Epithelial cell of proximal tubule (primary cell): ENCODE measurements at regions not wholly inside any gene's neighbourhood (a gene's known extent, or its start where the extent isn't known, plus 50 kb on each side); places are given as distances from the start of the nearest gene placed in this dataset.
"Not testable (repeated sequence)": the region's sequence is repeated elsewhere in the genome, so short reads cannot be mapped to it uniquely, and the experiment has no call there.

Experiments
- DNase-seq: peaks from one replicate; pipeline ENCODE4 v3.0.0-alpha.2; 2011; ENCODE audit warnings: low read depth
- H3K4me3 ChIP-seq: 2 replicates; pipeline ENCODE4 v1.5.1; 2011; ENCODE audit warnings: low read depth, mild to moderate bottlenecking, low read length
- CTCF ChIP-seq: conservative IDR thresholded peaks from 2 replicates; pipeline ENCODE4 v1.5.1; 2012; ENCODE audit warnings: low read depth, mild to moderate bottlenecking, low read length

GRCh38 chr16:46519063-46519462 lies 102.1 kb downstream of the SHCBP1 start:
- no peak for DNase-seq
- H3K4me3 ChIP-seq: no peak overlapping the region
- no peak for TF ChIP-seq CTCF

DNA sequence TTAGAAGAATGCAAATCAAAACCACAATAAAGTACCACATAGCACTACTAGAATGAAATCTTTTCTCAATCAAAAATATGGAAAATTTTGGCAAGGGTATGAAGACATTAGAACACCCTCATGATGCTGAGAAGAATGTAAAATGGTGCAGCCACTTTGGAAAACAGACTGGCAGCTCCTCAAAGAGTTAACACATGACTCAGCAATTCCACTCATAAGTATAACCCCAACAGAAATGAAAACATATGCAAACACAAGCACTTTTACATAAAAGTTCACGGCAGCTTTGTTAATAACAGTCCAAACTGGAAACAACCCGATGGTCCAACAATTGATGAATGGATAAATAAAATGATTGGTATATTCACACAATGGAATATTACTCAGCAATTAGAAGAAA lies 124.5 kb downstream of the SHCBP1 start:
- TF ChIP-seq CTCF: no peak
- no peak overlapping the region for H3K4me3 ChIP-seq
- DNase-seq: no peak

GRCh38 chr16:46482895-46483294 lies 138.3 kb downstream of the SHCBP1 start:
- TF ChIP-seq CTCF: no peak
- no peak for DNase-seq
- H3K4me3 ChIP-seq: no peak overlapping the region

DNA sequence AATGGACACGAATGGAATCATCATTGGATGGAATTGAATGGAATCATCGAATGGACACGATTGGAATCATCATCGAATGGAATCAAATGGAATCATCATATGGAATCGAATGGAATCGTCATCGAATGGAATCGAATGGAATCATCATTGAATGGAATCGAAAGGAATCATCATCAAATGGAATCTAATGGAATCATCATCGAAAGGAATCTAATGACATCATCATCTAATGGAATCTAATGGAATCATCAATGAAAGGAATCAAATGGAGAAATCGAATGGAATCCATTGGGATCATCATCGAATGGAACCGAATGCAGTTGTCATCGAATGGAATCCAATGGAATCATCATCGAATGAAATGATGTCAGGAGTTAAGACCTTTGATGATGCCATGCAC lies 154.9 kb downstream of the SHCBP1 start:
- DNase-seq: no peak
- TF ChIP-seq CTCF: no peak
- no peak overlapping the region for H3K4me3 ChIP-seq

DNA sequence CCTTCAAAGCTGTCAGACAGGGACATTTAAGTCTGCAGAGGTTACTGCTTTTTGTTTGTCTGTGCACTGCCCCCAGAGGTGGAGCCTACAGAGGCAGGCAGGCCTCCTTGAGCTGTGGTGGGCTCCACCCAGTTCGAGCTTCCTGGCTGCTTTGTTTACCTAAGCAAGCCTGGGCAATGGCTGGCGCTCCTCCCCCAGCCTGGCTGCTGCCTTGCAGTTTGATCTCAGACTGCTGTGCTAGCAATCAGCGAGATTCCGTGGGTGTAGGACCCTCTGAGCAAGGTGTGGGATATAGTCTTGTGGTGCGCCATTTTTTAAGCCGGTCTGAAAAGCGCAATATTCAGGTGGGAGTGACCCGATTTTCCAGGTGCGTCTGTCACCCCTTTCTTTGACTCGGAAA lies 166.4 kb downstream of the SHCBP1 start:
- DNase-seq, H3K4me3 ChIP-seq: not testable (repeated sequence)

DNA sequence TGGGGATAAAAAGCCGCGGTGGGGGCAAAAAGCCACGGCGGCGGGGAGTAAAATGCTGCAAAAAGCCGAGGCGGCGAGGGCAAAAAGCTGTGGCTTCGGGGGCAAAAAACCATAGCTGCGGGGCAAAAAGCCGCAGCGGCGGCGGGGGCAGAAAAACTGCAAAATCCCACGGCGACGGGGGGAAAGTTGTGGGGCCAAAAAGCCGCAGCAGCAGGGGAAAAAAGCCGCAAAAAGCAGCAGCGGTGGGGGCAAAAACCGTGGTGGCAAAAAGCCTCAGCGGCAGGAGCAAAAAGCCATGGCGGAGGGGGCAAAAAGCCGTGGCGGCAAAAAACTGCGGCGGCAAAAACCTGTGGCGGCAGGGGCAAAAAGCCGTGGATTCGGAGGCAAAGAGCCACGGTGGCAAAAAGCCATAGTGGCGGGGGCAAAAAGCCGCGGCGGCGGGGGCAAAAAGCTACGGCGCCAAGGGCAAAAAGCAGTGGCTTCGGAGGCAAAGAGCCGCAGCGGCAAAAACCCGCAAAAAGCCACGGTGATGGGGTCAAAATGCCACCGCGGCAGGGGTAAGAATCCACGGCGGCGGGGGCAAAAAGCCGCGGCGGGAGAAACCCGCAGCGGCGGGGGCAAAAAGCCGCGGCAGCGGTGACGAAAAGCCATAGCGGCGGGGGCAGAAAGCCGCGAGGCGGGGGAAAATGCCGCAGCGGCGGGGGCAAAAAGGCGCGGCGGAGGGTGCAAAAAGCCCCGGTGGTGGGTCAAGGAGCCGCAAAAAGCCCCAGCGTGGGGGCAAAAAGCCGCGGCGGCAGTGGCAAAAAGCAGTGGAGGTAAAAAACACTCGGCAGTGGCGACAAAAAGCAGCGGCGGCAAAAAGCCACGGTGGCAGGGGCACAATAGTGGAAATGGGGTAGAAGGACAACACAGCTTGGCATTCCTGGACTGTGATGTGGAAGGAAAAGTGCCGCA lies 192.8 kb downstream of the SHCBP1 start:
- TF ChIP-seq CTCF: no peak
- DNase-seq: no peak
- H3K4me3 ChIP-seq: no peak overlapping the region

GRCh38 chr16:46427340-46428107 lies 193.7 kb downstream of the SHCBP1 start:
- no peak overlapping the region for H3K4me3 ChIP-seq
- no peak for DNase-seq
- TF ChIP-seq CTCF: no peak
